ENCODE measurements at regions not wholly inside any gene's neighbourhood (a gene's known extent, or its start where the extent isn't known, plus 50 kb on each side); places are given as distances from the start of the nearest gene placed in this dataset.

DNA sequence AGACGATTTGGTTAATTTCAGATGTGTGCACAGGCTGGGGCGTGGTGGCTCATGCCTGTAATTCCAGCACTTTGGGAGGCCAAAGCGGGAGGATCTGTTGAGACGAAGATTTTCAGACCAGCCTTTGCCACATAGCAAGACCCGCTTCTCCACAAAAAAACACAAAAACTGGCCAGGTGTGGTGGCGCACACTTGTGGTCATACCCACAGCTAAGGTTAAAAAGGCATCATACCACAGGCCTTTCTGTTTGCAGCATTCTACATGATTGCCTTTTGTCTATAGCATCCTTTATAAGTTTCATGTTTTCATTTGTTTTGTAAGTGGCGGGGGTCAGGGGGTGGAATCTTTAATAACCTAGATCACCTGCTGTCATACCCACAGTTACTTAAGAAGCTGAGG, 239.9 kb upstream of the NOX3 start:
- no peak overlapping the region for H3K4me3 ChIP-seq (ENCODE audit: low read length)
- no peak for TF ChIP-seq ZNF274 (IDR thresholded peaks at IDR 0.05; ENCODE audit: low read depth, low read length)

DNA sequence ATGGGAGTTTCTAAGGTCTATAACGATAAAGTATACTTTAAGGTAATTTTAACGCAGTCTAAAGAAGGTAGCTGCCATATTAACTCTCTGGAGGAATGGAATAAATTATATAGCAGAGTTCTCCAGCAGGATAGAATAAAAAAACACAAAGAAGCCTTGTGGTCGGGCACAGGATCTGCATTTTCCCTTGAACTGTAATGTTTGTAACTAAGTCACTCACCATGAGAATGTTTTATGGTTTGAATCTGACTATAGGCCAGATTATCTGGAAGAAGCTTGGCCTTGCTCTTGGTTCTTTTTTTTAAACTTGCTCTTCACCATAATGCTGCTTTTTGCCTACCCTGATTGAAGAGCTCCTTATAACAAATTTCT, 238.8 kb upstream of the NOX3 start:
- H3K4me3 ChIP-seq (ENCODE audit: low read length) = no peak overlapping the region
- TF ChIP-seq ZNF274 (IDR thresholded peaks at IDR 0.05; ENCODE audit: low read depth, low read length) = no peak

GRCh38 chr6:155693573-155694418, 238.2 kb upstream of the NOX3 start:
- TF ChIP-seq ZNF274 (IDR thresholded peaks at IDR 0.05; ENCODE audit: low read depth, low read length) = no peak
- no peak overlapping the region for H3K4me3 ChIP-seq (ENCODE audit: low read length)

- no peak for TF ChIP-seq ZNF274 (IDR thresholded peaks at IDR 0.05; ENCODE audit: low read depth, low read length)
- H3K4me3 ChIP-seq (ENCODE audit: low read length) = no peak overlapping the region
Measured at GRCh38 chr6:155690820-155691219, 235.2 kb upstream of the NOX3 start.

DNA sequence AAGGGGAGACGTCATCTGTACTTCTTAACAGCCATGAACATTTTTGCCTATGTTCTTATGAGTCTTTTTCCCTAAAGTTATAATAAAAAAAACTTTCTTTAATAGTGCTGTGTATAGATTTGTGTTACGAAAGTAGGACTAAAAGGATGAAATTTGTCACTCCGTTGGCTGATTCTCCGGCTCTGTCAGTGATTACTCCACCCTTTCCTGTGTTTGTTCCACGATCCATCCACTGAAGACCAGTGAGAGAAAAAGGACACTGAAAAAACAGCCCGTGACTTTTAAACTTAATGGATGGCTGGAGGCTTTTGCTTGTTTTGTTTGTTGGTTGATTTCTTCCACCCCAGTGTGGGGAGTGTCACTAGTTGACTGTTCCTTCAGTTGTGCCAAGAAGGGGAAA, 232.0 kb upstream of the NOX3 start:
- H3K4me3 ChIP-seq (ENCODE audit: low read length) = no peak overlapping the region

GRCh38 chr6:155684416-155685196, 229.0 kb upstream of the NOX3 start:
- no peak overlapping the region for H3K4me3 ChIP-seq (ENCODE audit: low read length)
- TF ChIP-seq ZNF274 (IDR thresholded peaks at IDR 0.05; ENCODE audit: low read depth, low read length) = no peak

More for the DNA sequence above, 232.0 kb upstream of the NOX3 start:
- no peak for TF ChIP-seq ZNF274 (IDR thresholded peaks at IDR 0.05; ENCODE audit: low read depth, low read length)

DNA sequence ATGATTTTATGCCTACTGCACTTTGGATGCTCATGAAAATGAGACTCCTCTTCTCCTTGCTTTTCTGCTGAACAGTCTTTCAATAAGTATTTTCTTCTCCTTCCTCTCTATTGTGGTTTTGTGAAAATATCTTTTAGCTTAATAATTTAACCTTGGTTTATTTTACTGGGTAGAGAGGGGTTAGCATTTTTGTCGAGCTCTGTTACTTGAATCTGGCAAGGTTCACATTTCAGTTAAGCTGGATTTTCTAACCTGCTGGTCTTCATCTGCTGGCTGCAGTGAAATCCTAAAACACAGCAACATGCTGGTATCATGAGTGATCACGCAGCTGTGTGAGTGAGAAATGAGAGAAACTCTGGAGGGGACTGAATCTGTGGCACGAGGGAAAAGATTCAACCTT, 222.7 kb upstream of the NOX3 start:
- no peak overlapping the region for H3K4me3 ChIP-seq (ENCODE audit: low read length)
- no peak for TF ChIP-seq ZNF274 (IDR thresholded peaks at IDR 0.05; ENCODE audit: low read depth, low read length)

DNA sequence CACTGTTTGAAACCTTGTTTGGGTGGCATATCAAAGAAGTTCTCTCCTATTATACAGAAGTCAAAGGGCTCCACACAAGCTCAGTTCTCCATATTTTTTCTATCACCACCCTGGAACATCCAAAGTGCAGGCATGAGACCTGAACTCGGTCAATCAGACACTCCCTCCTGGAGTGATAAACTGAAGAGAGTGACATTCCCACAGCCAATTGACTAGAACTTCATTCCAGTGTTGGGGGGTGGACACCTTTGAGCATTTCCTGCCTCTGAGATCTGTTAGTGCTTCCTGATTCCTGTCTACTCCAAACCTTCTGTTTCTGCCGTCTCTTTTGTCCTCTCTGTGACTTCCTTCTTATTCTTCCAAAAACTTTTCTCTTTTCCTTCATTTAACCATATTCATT, 220.7 kb upstream of the NOX3 start:
- H3K4me3 ChIP-seq (ENCODE audit: low read length) = no peak overlapping the region
- TF ChIP-seq ZNF274 (IDR thresholded peaks at IDR 0.05; ENCODE audit: low read depth, low read length) = no peak

DNA sequence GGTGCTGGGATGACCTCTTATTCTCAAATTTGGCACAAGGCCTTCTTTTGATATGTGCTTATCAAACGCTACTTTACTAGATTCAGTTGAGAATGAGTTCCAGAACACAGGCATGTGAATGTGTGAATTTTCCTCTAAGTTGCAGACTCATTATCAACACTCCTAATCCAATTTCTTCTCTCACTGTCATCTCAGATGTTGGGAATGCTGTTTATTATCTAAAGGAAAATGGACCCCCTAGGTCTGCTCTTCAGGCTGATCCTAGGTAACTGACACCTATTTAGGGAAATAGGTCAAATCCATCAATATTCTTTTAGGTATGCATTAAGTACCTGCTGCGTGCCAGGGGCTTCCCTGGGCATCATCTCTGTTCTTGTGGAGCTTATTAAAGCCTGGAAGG, 215.0 kb upstream of the NOX3 start:
- TF ChIP-seq ZNF274 (IDR thresholded peaks at IDR 0.05; ENCODE audit: low read depth, low read length) = no peak

GRCh38 chr6:155660251-155660977, 204.8 kb upstream of the NOX3 start:
- no peak for TF ChIP-seq ZNF274 (IDR thresholded peaks at IDR 0.05; ENCODE audit: low read depth, low read length)
- no peak overlapping the region for H3K4me3 ChIP-seq (ENCODE audit: low read length)

More for the DNA sequence above, 215.0 kb upstream of the NOX3 start:
- no peak overlapping the region for H3K4me3 ChIP-seq (ENCODE audit: low read length)

- no peak for TF ChIP-seq ZNF274 (IDR thresholded peaks at IDR 0.05; ENCODE audit: low read depth, low read length)
Measured at GRCh38 chr6:155656024-155656423, 200.4 kb upstream of the NOX3 start.

GRCh38 chr6:155654474-155654873, 198.8 kb upstream of the NOX3 start:
- TF ChIP-seq ZNF274 (IDR thresholded peaks at IDR 0.05; ENCODE audit: low read depth, low read length) = no peak

More at GRCh38 chr6:155656024-155656423, 200.4 kb upstream of the NOX3 start:
- H3K4me3 ChIP-seq (ENCODE audit: low read length) = no peak overlapping the region

DNA sequence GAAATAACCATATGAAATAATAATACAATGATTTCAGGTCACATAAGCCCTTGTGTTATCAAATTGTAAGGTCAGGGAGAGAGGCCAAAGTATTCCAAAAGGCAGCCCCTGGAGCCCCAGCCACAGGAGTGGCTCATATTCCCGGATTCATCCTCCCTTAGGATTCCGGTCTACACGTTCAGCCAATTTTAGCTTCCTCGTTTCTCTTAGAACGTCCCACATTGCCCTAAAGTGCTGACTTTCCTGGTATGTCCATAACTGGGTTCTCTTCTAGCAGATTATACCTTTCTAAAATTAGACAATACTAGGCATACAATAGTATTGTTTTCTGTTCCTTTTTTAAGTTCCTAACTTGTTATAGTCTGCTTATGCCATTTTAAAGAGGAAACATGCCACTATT, 192.7 kb upstream of the NOX3 start:
- H3K4me3 ChIP-seq (ENCODE audit: low read length) = no peak overlapping the region

More at GRCh38 chr6:155654474-155654873, 198.8 kb upstream of the NOX3 start:
- no peak overlapping the region for H3K4me3 ChIP-seq (ENCODE audit: low read length)

GRCh38 chr6:155647354-155647753, 191.7 kb upstream of the NOX3 start:
- no peak overlapping the region for H3K4me3 ChIP-seq (ENCODE audit: low read length)
- no peak for TF ChIP-seq ZNF274 (IDR thresholded peaks at IDR 0.05; ENCODE audit: low read depth, low read length)

More for the DNA sequence above, 192.7 kb upstream of the NOX3 start:
- no peak for TF ChIP-seq ZNF274 (IDR thresholded peaks at IDR 0.05; ENCODE audit: low read depth, low read length)
